HEK293 (cell line): ENCODE measurements at regions not wholly inside any gene's neighbourhood (a gene's known extent, or its start where the extent isn't known, plus 50 kb on each side); places are given as distances from the start of the nearest gene placed in this dataset.

Source experiments
- CTCF ChIA-PET: fragments of 350-600 bp; formaldehyde crosslinking; extraction: SDS; loops from one replicate; lab custom pipeline; 2021; ENCODE audit warnings: antibody characterized with exemption; lab: Yijun Ruan, JAX
- POLR2A ChIA-PET: fragments of 300-600 bp; formaldehyde crosslinking; extraction: SDS; loops from one replicate; lab custom pipeline; 2020; ENCODE audit warnings: antibody characterized with exemption, inconsistent platforms; lab: Yijun Ruan, JAX
- H3K27ac ChIP-seq: fragments of 200-500 bp; sonication (Bioruptor generic); 2 replicates; pipeline ENCODE4 v1.5.1; 2014; ENCODE audit warnings: low read depth, low read length, control low read depth, inconsistent platforms; ENCODE audit errors: extremely low read depth
- H3K36me3 ChIP-seq, 2 experiments: fragments of 200-500 bp in 1 of 2; sonication (Bioruptor generic) in 1 of 2; 1 replicate in 1 of 2; 2 replicates in 1 of 2; pipeline ENCODE4 v1.5.1; 2014 to 2017; ENCODE audit warnings: inconsistent platforms in 2 of 2, low read length in 2 of 2; ENCODE audit not compliant: control insufficient read depth in 2 of 2, insufficient read depth in 1 of 2
- H3K4me1 ChIP-seq: fragments of 200-500 bp; sonication (Bioruptor generic); 2 replicates; pipeline ENCODE4 v1.5.1; 2014; ENCODE audit warnings: mild to moderate bottlenecking, low read length, inconsistent platforms; ENCODE audit not compliant: control insufficient read depth, insufficient read depth
- H3K4me3 ChIP-seq: 2 replicates; pipeline ENCODE4 v1.5.1; 2011; ENCODE audit warnings: low read depth, mild to moderate bottlenecking, control low read depth, low read length, moderate library complexity
- H3K9me3 ChIP-seq: fragments of 200-500 bp; sonication (Bioruptor generic); 2 replicates; pipeline ENCODE4 v1.5.1; 2014; ENCODE audit warnings: low read depth, low read length, inconsistent platforms; ENCODE audit not compliant: control insufficient read depth, insufficient read depth
- GFI1B ChIP-seq: fragments of 450-650 bp; formaldehyde crosslinking; IDR thresholded peaks from 2 replicates; pipeline ENCODE4 v1.5.1; 2016; ENCODE audit warnings: missing biosample characterization, missing genetic modification characterization
- GLI4 ChIP-seq: fragments of 450-650 bp; formaldehyde crosslinking; IDR thresholded peaks from 2 replicates; pipeline ENCODE4 v1.5.1; 2016; ENCODE audit warnings: missing biosample characterization, missing genetic modification characterization
- HOXD13 ChIP-seq: sonication (generic); formaldehyde crosslinking; IDR thresholded peaks from 2 replicates; pipeline ENCODE4 v1.8.0; 2022; ENCODE audit warnings: missing genetic modification reagents, borderline replicate concordance
- KLF1 ChIP-seq: fragments of 450-650 bp; formaldehyde crosslinking; IDR thresholded peaks from 2 replicates; pipeline ENCODE4 v1.5.1; 2016; ENCODE audit warnings: missing biosample characterization, missing genetic modification characterization
- MZF1 ChIP-seq: fragments of 450-650 bp; formaldehyde crosslinking; IDR thresholded peaks from 2 replicates; pipeline ENCODE4 v1.5.1; 2017; ENCODE audit warnings: missing biosample characterization, missing genetic modification characterization, borderline replicate concordance
- REPIN1 ChIP-seq: fragments of 450-650 bp; formaldehyde crosslinking; IDR thresholded peaks from 2 replicates; pipeline ENCODE4 v1.5.1; 2017; ENCODE audit warnings: missing biosample characterization, missing genetic modification characterization, low read depth
- SP3 ChIP-seq: fragments of 450-650 bp; formaldehyde crosslinking; IDR thresholded peaks from 2 replicates; pipeline ENCODE4 v1.5.1; 2016; ENCODE audit warnings: missing biosample characterization, missing genetic modification characterization
- ZBTB21 ChIP-seq: fragments of 450-650 bp; formaldehyde crosslinking; IDR thresholded peaks from 2 replicates; pipeline ENCODE4 v1.5.1; 2017; ENCODE audit warnings: missing biosample characterization, missing genetic modification characterization
- ZFHX2 ChIP-seq: fragments of 450-650 bp; formaldehyde crosslinking; conservative IDR thresholded peaks from 2 replicates; pipeline ENCODE4 v1.5.1; 2016; ENCODE audit warnings: missing biosample characterization, missing genetic modification characterization
- ZNF10 ChIP-seq: fragments of 450-650 bp; formaldehyde crosslinking; IDR thresholded peaks from 2 replicates; pipeline ENCODE4 v1.5.1; 2017; ENCODE audit warnings: missing biosample characterization, missing genetic modification characterization
- ZNF221 ChIP-seq: fragments of 450-650 bp; formaldehyde crosslinking; IDR thresholded peaks from 2 replicates; pipeline ENCODE4 v1.5.1; 2017; ENCODE audit warnings: missing biosample characterization, missing genetic modification characterization, borderline replicate concordance
- ZNF274 ChIP-seq, 2 experiments: fragments of 200-500 bp in 1 of 2; fragments of 450-650 bp in 1 of 2; sonication (Bioruptor generic) in 1 of 2; formaldehyde crosslinking in 1 of 2; IDR thresholded peaks; 2 replicates each; pipeline versions ENCODE4 v1.5.1 to v1.6.1; 2014 to 2016; ENCODE audit warnings: borderline replicate concordance in 1 of 2, inconsistent platforms in 1 of 2, low read length in 1 of 2, missing biosample characterization in 1 of 2, missing genetic modification characterization in 1 of 2
- ZNF391 ChIP-seq: fragments of 450-650 bp; formaldehyde crosslinking; IDR thresholded peaks from 2 replicates; pipeline ENCODE4 v1.5.1; 2016; ENCODE audit warnings: low read depth, missing biosample characterization, missing genetic modification characterization, borderline replicate concordance
- ZNF433 ChIP-seq: fragments of 450-650 bp; formaldehyde crosslinking; IDR thresholded peaks from 2 replicates; pipeline ENCODE4 v1.5.1; 2016; ENCODE audit warnings: missing biosample characterization, missing genetic modification characterization, low read depth
- ZNF596 ChIP-seq: fragments of 450-650 bp; IDR thresholded peaks from 2 replicates; pipeline ENCODE4 v1.5.0; 2018; ENCODE audit warnings: missing biosample characterization, mild to moderate bottlenecking, missing genetic modification characterization, moderate library complexity
- ZNF629 ChIP-seq: fragments of 450-650 bp; formaldehyde crosslinking; IDR thresholded peaks from 2 replicates; pipeline ENCODE4 v1.5.1; 2017; ENCODE audit warnings: missing biosample characterization, missing genetic modification characterization
- ZNF658 ChIP-seq: fragments of 450-650 bp; formaldehyde crosslinking; IDR thresholded peaks from 2 replicates; pipeline ENCODE4; 2016; ENCODE audit warnings: missing biosample characterization, missing genetic modification characterization
- ZNF660 ChIP-seq: fragments of 450-650 bp; IDR thresholded peaks from 2 replicates; pipeline ENCODE4 v1.5.1; 2018; ENCODE audit warnings: missing biosample characterization, mild to moderate bottlenecking, missing genetic modification characterization
- ZNF76 ChIP-seq: fragments of 450-650 bp; formaldehyde crosslinking; IDR thresholded peaks from 2 replicates; pipeline ENCODE4; 2016; ENCODE audit warnings: low read depth, missing biosample characterization, missing genetic modification characterization, borderline replicate concordance
- ZNF777 ChIP-seq: fragments of 450-650 bp; formaldehyde crosslinking; IDR thresholded peaks from 2 replicates; pipeline ENCODE4 v1.5.1; 2017; ENCODE audit warnings: missing biosample characterization, missing genetic modification characterization, borderline replicate concordance
- ZSCAN30 ChIP-seq: fragments of 450-650 bp; IDR thresholded peaks from 2 replicates; pipeline ENCODE4 v1.5.1; 2018; ENCODE audit warnings: missing biosample characterization, mild to moderate bottlenecking, missing genetic modification characterization, moderate library complexity
- TF ChIP-seq, protein P1 (sequence below): fragments of 450-650 bp; formaldehyde crosslinking; IDR thresholded peaks from 2 replicates; pipeline ENCODE4 v1.5.1; 2016; ENCODE audit warnings: missing biosample characterization, missing genetic modification characterization
- TF ChIP-seq, protein P2 (sequence below): fragments of 450-650 bp; formaldehyde crosslinking; optimal IDR thresholded peaks from 2 replicates; pipeline ENCODE3; 2016; ENCODE audit warnings: missing biosample characterization, mild to moderate bottlenecking, missing genetic modification characterization
- TF ChIP-seq, protein P3 (sequence below): fragments of 450-650 bp; formaldehyde crosslinking; IDR thresholded peaks from 2 replicates; pipeline ENCODE4 v1.5.1; 2016; ENCODE audit warnings: missing biosample characterization, missing genetic modification characterization

DNA sequence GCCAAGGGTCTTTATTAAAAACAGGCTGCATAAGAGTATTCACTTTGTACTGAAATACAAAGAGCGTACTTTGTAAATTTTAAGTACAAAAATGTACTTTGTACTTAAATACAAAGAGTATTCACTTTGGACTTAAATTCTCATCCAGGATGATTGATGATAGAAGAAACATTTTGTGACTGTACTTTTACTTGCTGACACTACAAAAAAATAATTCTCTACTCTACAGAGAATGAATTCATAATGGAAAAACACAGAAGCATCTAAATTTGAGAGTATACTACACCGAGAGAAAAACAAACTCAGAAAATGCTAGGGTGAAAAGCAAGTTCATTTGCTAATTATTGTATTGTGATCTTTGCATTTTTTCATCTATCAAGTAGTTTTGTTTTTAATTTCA is 54.4 kb upstream of the STXBP5 start:
- CTCF ChIA-PET = no interaction called here
- POLR2A ChIA-PET = no interaction called here
- Histone ChIP-seq H3K36me3 (no peaks in the 10 kb centered on the region), H3K4me3 (no peak overlapping the region), H3K4me1 (no peaks in the 10 kb centered on the region), H3K27ac (no peak overlapping the region), H3K9me3 (no peaks in the 10 kb centered on the region)
- TF ChIP-seq ZNF777 (tag by site-specific recombination) (no peak), ZNF221 (tag by site-specific recombination) (no peak), HOXD13 (CRISPR knock-in tag) (no peak), GFI1B (tag by site-specific recombination) (no peak), ZNF629 (tag by site-specific recombination) (no peak), ZFHX2 (tag by site-specific recombination) (no peak), ZSCAN30 (tag by site-specific recombination) (no peak), ZBTB21 (tag by site-specific recombination) (no peak), MZF1 (tag by site-specific recombination) (no peak), ZNF660 (no peak)
- TF ChIP-seq, protein P1, sequence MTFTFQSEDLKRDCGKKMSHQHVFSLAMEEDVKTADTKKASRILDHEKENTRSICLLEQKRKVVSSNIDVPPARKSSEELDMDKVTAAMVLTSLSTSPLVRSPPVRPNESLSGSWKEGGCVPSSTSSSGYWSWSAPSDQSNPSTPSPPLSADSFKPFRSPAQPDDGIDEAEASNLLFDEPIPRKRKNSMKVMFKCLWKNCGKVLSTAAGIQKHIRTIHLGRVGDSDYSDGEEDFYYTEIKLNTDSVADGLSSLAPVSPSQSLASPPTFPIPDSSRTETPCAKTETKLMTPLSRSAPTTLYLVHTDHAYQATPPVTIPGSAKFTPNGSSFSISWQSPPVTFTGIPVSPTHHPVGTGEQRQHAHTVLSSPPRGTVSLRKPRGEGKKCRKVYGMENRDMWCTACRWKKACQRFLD = no peak
- TF ChIP-seq, protein P2, sequence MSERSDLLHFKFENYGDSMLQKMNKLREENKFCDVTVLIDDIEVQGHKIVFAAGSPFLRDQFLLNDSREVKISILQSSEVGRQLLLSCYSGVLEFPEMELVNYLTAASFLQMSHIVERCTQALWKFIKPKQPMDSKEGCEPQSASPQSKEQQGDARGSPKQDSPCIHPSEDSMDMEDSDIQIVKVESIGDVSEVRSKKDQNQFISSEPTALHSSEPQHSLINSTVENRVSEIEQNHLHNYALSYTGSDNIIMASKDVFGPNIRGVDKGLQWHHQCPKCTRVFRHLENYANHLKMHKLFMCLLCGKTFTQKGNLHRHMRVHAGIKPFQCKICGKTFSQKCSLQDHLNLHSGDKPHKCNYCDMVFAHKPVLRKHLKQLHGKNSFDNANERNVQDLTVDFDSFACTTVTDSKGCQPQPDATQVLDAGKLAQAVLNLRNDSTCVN = no peak
- TF ChIP-seq, protein P3, sequence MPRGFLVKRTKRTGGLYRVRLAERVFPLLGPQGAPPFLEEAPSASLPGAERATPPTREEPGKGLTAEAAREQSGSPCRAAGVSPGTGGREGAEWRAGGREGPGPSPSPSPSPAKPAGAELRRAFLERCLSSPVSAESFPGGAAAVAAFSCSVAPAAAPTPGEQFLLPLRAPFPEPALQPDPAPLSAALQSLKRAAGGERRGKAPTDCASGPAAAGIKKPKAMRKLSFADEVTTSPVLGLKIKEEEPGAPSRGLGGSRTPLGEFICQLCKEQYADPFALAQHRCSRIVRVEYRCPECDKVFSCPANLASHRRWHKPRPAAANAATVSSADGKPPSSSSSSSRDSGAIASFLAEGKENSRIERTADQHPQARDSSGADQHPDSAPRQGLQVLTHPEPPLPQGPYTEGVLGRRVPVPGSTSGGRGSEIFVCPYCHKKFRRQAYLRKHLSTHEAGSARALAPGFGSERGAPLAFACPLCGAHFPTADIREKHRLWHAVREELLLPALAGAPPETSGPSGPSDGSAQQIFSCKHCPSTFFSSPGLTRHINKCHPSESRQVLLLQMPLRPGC (tag by site-specific recombination) = no peak

DNA sequence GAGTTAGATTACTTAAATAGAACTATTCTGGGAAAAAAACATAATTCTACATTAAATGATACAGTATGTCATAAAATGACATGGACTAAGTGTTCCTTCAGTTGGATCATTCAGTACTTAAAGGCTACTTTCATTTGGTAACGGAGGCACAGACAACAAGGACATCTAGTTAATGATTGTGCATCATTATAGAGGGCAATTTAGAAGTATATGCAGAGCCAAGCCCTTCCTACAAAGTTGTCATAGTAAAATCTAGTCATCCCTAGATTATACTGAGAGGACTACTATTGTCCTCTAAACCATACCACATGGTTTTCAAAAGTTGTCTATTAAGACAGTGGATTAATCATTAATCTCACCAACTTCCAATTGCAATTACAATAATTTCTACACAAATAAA is 53.9 kb upstream of the STXBP5 start:
- no peaks in the 10 kb centered on the region for H3K4me1 ChIP-seq
- CTCF ChIA-PET = no interaction called here
- no peaks in the 10 kb centered on the region for H3K36me3 ChIP-seq
- no peak for TF ChIP-seq SP3 (tag by site-specific recombination)
- TF ChIP-seq ZNF596 (tag by site-specific recombination) = no peak
- TF ChIP-seq GLI4 = no peak
- TF ChIP-seq ZNF274 (IDR thresholded peaks at IDR 0.05; ENCODE audit: low read length) = no peak
- TF ChIP-seq ZNF274 (tag by site-specific recombination; IDR thresholded peaks at IDR 0.05; ENCODE audit: borderline replicate concordance) = no peak
- no peak for TF ChIP-seq ZNF629 (tag by site-specific recombination)
- TF ChIP-seq ZNF76 (tag by site-specific recombination) = no peak
- TF ChIP-seq ZNF391 (tag by site-specific recombination) = no peak
- no peak for TF ChIP-seq KLF1 (tag by site-specific recombination)
- no peak for TF ChIP-seq REPIN1 (tag by site-specific recombination)
- TF ChIP-seq ZNF658 (tag by site-specific recombination) = no peak
- TF ChIP-seq ZNF10 (tag by site-specific recombination) = no peak
- no peak for TF ChIP-seq ZNF433 (tag by site-specific recombination)
- TF ChIP-seq, all 188 proteins: peak for 0
- H3K9me3 ChIP-seq = no peaks in the 10 kb centered on the region
- no peak overlapping the region for H3K27ac ChIP-seq
- POLR2A ChIA-PET = no interaction called here
- no peak overlapping the region for H3K4me3 ChIP-seq
